Muscle layer of colon (tissue), 2 donors: ENCODE measurements at regions not wholly inside any gene's neighbourhood (a gene's known extent, or its start where the extent isn't known, plus 50 kb on each side); places are given as distances from the start of the nearest gene placed in this dataset.

Source experiments
- H3K27ac ChIP-seq: one replicate; pipeline ENCODE4 v1.7.0; 2013; ENCODE audit warnings: low read depth, mild to moderate bottlenecking, low read length, moderate library complexity
- H3K27me3 ChIP-seq, 2 donors: one replicate each; pipeline ENCODE4 v1.7.0; 2013; ENCODE audit warnings: low read length in 2 of 2, mild to moderate bottlenecking in 2 of 2; ENCODE audit not compliant: insufficient read depth in 2 of 2, control insufficient read depth in 1 of 2
- H3K36me3 ChIP-seq: one replicate; pipeline ENCODE4 v1.7.0; 2013; ENCODE audit warnings: mild to moderate bottlenecking, low read length; ENCODE audit not compliant: insufficient read depth
- H3K4me1 ChIP-seq: one replicate; pipeline ENCODE4 v1.7.0; 2013; ENCODE audit warnings: mild to moderate bottlenecking, low read length; ENCODE audit not compliant: insufficient read depth
- H3K4me3 ChIP-seq, 2 donors: one replicate each; pipeline ENCODE4 v1.7.0; 2013; ENCODE audit warnings: low read length in 2 of 2, low read depth in 1 of 2, mild to moderate bottlenecking in 1 of 2, moderate library complexity in 1 of 2
- H3K9ac ChIP-seq: one replicate; pipeline ENCODE4 v1.7.0; 2013; ENCODE audit warnings: low read length
- H3K9me3 ChIP-seq: one replicate; pipeline ENCODE4 v1.7.0; 2013; ENCODE audit warnings: mild to moderate bottlenecking, low read length
- donor health status: abdominal sarcoma.
- donor health status: Adenocarcinoma of cecum.

GRCh38 chr21:39103689-39104088, 79.6 kb downstream of the PSMG1 start:
- Histone ChIP-seq H3K9ac (no peak overlapping the region), H3K27me3 (no peaks in the 10 kb centered on the region), H3K36me3 (no peaks in the 10 kb centered on the region), H3K4me3 (no peak overlapping the region), H3K9me3 (no peaks in the 10 kb centered on the region), H3K4me1 (peaks cover 10% of the 10 kb centered on the region), H3K27ac (no peak overlapping the region)

GRCh38 chr21:39099859-39100258, 83.4 kb downstream of the PSMG1 start:
- Histone ChIP-seq H3K27ac (no peak overlapping the region), H3K9me3 (no peaks in the 10 kb centered on the region), H3K4me3 (no peak overlapping the region), H3K9ac (no peak overlapping the region), H3K36me3 (no peaks in the 10 kb centered on the region), H3K27me3 (no peaks in the 10 kb centered on the region), H3K4me1 (peaks cover 5% of the 10 kb centered on the region)

- no peaks in the 10 kb centered on the region for H3K27me3 ChIP-seq
- H3K9me3 ChIP-seq: no peaks in the 10 kb centered on the region
- no peak overlapping the region for H3K27ac ChIP-seq
- no peak overlapping the region for H3K4me3 ChIP-seq
- no peak overlapping the region for H3K9ac ChIP-seq
- no peaks in the 10 kb centered on the region for H3K4me1 ChIP-seq
- no peaks in the 10 kb centered on the region for H3K36me3 ChIP-seq
Measured at GRCh38 chr21:39098696-39099200, 84.5 kb downstream of the PSMG1 start.

DNA sequence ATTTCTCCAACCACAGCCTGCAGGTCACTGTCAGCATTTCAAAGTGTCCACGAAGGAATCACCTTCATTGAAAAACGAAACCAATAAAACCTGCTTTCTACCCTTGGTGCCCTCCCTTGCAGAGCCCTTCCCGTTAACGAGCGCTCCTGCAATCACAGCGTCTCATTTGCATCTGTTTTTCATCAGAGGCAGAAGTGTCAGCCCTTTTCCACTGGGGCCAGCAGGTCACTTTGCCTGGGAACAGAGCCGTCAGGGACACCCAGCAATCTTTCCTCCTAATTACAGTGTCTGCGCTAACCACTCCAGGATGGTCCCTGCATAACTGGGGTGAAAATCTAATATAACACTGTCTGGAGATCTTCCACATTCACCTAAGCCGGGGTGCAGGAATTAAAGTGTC, 85.3 kb downstream of the PSMG1 start:
- Histone ChIP-seq H3K27me3 (no peaks in the 10 kb centered on the region), H3K27ac (no peak overlapping the region), H3K36me3 (no peaks in the 10 kb centered on the region), H3K4me1 (no peaks in the 10 kb centered on the region), H3K4me3 (no peak overlapping the region), H3K9ac (no peak overlapping the region), H3K9me3 (no peaks in the 10 kb centered on the region)

- no peaks in the 10 kb centered on the region for H3K4me1 ChIP-seq
Measured at GRCh38 chr21:39097335-39097861, 85.9 kb downstream of the PSMG1 start.

GRCh38 chr21:39096754-39097153, 86.5 kb downstream of the PSMG1 start:
- Histone ChIP-seq H3K9ac (no peak overlapping the region), H3K36me3 (no peaks in the 10 kb centered on the region), H3K27me3 (no peaks in the 10 kb centered on the region), H3K4me1 (no peaks in the 10 kb centered on the region), H3K27ac (no peak overlapping the region), H3K9me3 (no peaks in the 10 kb centered on the region), H3K4me3 (no peak overlapping the region)

More at GRCh38 chr21:39097335-39097861, 85.9 kb downstream of the PSMG1 start:
- H3K27ac ChIP-seq: no peak overlapping the region
- H3K27me3 ChIP-seq: no peaks in the 10 kb centered on the region
- H3K36me3 ChIP-seq: no peaks in the 10 kb centered on the region
- H3K9ac ChIP-seq: no peak overlapping the region
- H3K9me3 ChIP-seq: no peaks in the 10 kb centered on the region
- no peak overlapping the region for H3K4me3 ChIP-seq

DNA sequence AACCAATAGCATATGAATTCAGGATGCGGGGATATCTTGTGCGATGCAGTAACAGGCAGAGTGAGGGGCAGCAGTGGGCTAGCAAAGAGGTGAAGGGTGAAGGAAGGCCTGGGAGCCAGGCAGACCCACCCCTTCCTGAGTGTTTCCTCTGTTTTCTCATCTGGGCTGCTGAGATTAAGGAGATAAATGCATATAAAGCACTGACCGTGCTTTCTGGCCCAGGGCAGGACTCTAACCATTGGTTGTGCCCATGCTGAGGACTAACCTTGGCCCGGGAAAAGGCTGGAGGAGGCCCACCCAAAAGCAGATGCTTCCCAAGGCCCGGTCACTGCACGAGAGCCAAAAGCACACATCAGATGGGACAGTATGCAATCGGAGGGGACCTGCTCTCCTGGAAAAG, 87.6 kb downstream of the PSMG1 start:
- H3K9me3 ChIP-seq: no peaks in the 10 kb centered on the region
- no peak overlapping the region for H3K27ac ChIP-seq
- no peaks in the 10 kb centered on the region for H3K27me3 ChIP-seq
- no peak overlapping the region for H3K4me3 ChIP-seq
- H3K9ac ChIP-seq: no peak overlapping the region
- no peaks in the 10 kb centered on the region for H3K36me3 ChIP-seq
- no peaks in the 10 kb centered on the region for H3K4me1 ChIP-seq

GRCh38 chr21:39094847-39095579, 88.2 kb downstream of the PSMG1 start:
- Histone ChIP-seq H3K4me1 (no peaks in the 10 kb centered on the region), H3K4me3 (no peak overlapping the region), H3K9me3 (no peaks in the 10 kb centered on the region), H3K36me3 (no peaks in the 10 kb centered on the region), H3K27ac (no peak overlapping the region), H3K27me3 (no peaks in the 10 kb centered on the region), H3K9ac (no peak overlapping the region)

GRCh38 chr21:39094087-39094780, 89.0 kb downstream of the PSMG1 start:
- Histone ChIP-seq H3K27ac (no peak overlapping the region), H3K4me3 (no peak overlapping the region), H3K36me3 (no peaks in the 10 kb centered on the region), H3K27me3 (no peaks in the 10 kb centered on the region), H3K9ac (no peak overlapping the region), H3K4me1 (no peaks in the 10 kb centered on the region), H3K9me3 (no peaks in the 10 kb centered on the region)

GRCh38 chr21:39093526-39093925, 89.7 kb downstream of the PSMG1 start:
- Histone ChIP-seq H3K4me1 (no peaks in the 10 kb centered on the region), H3K4me3 (no peak overlapping the region), H3K36me3 (no peaks in the 10 kb centered on the region), H3K9me3 (no peaks in the 10 kb centered on the region), H3K27me3 (no peaks in the 10 kb centered on the region), H3K9ac (no peak overlapping the region), H3K27ac (no peak overlapping the region)

- no peaks in the 10 kb centered on the region for H3K4me1 ChIP-seq
- no peak overlapping the region for H3K27ac ChIP-seq
- no peak overlapping the region for H3K9ac ChIP-seq
- H3K9me3 ChIP-seq: no peaks in the 10 kb centered on the region
- H3K27me3 ChIP-seq: no peaks in the 10 kb centered on the region
- no peaks in the 10 kb centered on the region for H3K36me3 ChIP-seq
- no peak overlapping the region for H3K4me3 ChIP-seq
Measured at GRCh38 chr21:39088831-39089380, 94.3 kb downstream of the PSMG1 start.
